H9 (cell line): ENCODE measurements at regions not wholly inside any gene's neighbourhood (a gene's known extent, or its start where the extent isn't known, plus 50 kb on each side); places are given as distances from the start of the nearest gene placed in this dataset.
A peak's percentile ranks its signal among the peaks of the same experiment; 100 is the strongest.

ENCODE experiments used
- DNase-seq: peaks from one replicate; pipeline ENCODE4 v3.0.0-alpha.2; 2017
- H2AFZ ChIP-seq: one replicate; pipeline ENCODE4 v1.6.1; 2013; ENCODE audit warnings: mild to moderate bottlenecking, low read length, control low read depth, moderate library complexity
- H2AK5ac ChIP-seq: 2 replicates; pipeline ENCODE4 v1.6.1; 2013; ENCODE audit warnings: low read length, control low read depth, mixed read lengths; ENCODE audit not compliant: insufficient read length
- H2BK120ac ChIP-seq: one replicate; pipeline ENCODE4 v1.6.1; 2013; ENCODE audit warnings: low read depth, mild to moderate bottlenecking, low read length, control low read depth, inconsistent platforms; ENCODE audit not compliant: poor library complexity, severe bottlenecking
- H2BK12ac ChIP-seq: 2 replicates; pipeline ENCODE4 v1.6.1; 2013; ENCODE audit warnings: low read length, control low read depth, mixed read lengths, low read depth; ENCODE audit not compliant: insufficient read length
- H2BK15ac ChIP-seq: 2 replicates; pipeline ENCODE4 v1.6.1; 2013; ENCODE audit warnings: low read depth, low read length, control low read depth
- H2BK20ac ChIP-seq: one replicate; pipeline ENCODE4 v1.6.1; 2013; ENCODE audit warnings: low read depth, mild to moderate bottlenecking, low read length, control low read depth, inconsistent platforms; ENCODE audit not compliant: poor library complexity, severe bottlenecking
- H2BK5ac ChIP-seq: 2 replicates; pipeline ENCODE4 v1.6.1; 2013; ENCODE audit warnings: low read length, control low read depth, mixed read lengths; ENCODE audit not compliant: insufficient read length
- H3K14ac ChIP-seq: 2 replicates; pipeline ENCODE4 v1.6.1; 2013; ENCODE audit warnings: low read length, control low read depth; ENCODE audit not compliant: insufficient read depth
- H3K18ac ChIP-seq: 2 replicates; pipeline ENCODE4 v1.6.1; 2013; ENCODE audit warnings: low read depth, mild to moderate bottlenecking, mixed read lengths, low read length, control low read depth; ENCODE audit not compliant: insufficient read length
- H3K23ac ChIP-seq: 2 replicates; pipeline ENCODE4 v1.6.1; 2013; ENCODE audit warnings: low read length, control low read depth, mixed read lengths, low read depth; ENCODE audit not compliant: insufficient read length
- H3K23me2 ChIP-seq: 2 replicates; pipeline ENCODE4 v1.6.1; 2013; ENCODE audit warnings: low read depth, mild to moderate bottlenecking, mixed read lengths, low read length, control low read depth; ENCODE audit not compliant: insufficient read length, poor library complexity, severe bottlenecking
- H3K27ac ChIP-seq: 2 replicates; pipeline ENCODE4 v1.5.1; 2013; ENCODE audit warnings: low read length, control low read depth, mixed read lengths, low read depth; ENCODE audit not compliant: insufficient read length
- H3K27me3 ChIP-seq: 2 replicates; pipeline ENCODE4 v1.6.1; 2013; ENCODE audit warnings: low read length, control low read depth, inconsistent platforms; ENCODE audit not compliant: insufficient read depth
- H3K4ac ChIP-seq: 2 replicates; pipeline ENCODE4 v1.6.1; 2013; ENCODE audit warnings: low read depth, mild to moderate bottlenecking, control low read depth, inconsistent platforms, low read length, moderate library complexity
- H3K4me1 ChIP-seq: 2 replicates; pipeline ENCODE4 v1.6.1; 2013; ENCODE audit warnings: low read length, control low read depth, inconsistent platforms; ENCODE audit not compliant: insufficient read depth
- H3K4me2 ChIP-seq: 2 replicates; pipeline ENCODE4 v1.6.1; 2013; ENCODE audit warnings: low read length, control low read depth, mixed read lengths; ENCODE audit not compliant: insufficient read length, insufficient read depth
- H3K56ac ChIP-seq: 2 replicates; pipeline ENCODE4 v1.6.1; 2013; ENCODE audit warnings: low read depth, mild to moderate bottlenecking, mixed read lengths, low read length, control low read depth; ENCODE audit not compliant: insufficient read length
- H3K79me1 ChIP-seq: 2 replicates; pipeline ENCODE4 v1.6.1; 2013; ENCODE audit warnings: low read depth, mild to moderate bottlenecking, moderate library complexity, low read length, control low read depth, inconsistent platforms; ENCODE audit not compliant: insufficient read depth, poor library complexity, severe bottlenecking
- H3K79me2 ChIP-seq: 2 replicates; pipeline ENCODE4 v1.6.1; 2013; ENCODE audit warnings: low read length, control low read depth, inconsistent platforms; ENCODE audit not compliant: insufficient read depth
- H3K9ac ChIP-seq: 2 replicates; pipeline ENCODE4 v1.6.1; 2013; ENCODE audit warnings: low read length, control low read depth, mixed read lengths; ENCODE audit not compliant: insufficient read length; ENCODE audit errors: extremely low read depth
- H3K9me3 ChIP-seq: one replicate; pipeline ENCODE4 v1.6.1; 2013; ENCODE audit warnings: low read depth, low read length, inconsistent platforms; ENCODE audit not compliant: control insufficient read depth
- H3T11ph ChIP-seq: one replicate; pipeline ENCODE4 v1.6.1; 2013; ENCODE audit warnings: mild to moderate bottlenecking, low read length, control low read depth, inconsistent platforms
- H4K20me1 ChIP-seq: one replicate; pipeline ENCODE4 v1.6.1; 2013; ENCODE audit not compliant: control insufficient read depth, insufficient read length, insufficient read depth
- H4K5ac ChIP-seq: 2 replicates; pipeline ENCODE4 v1.6.1; 2013; ENCODE audit warnings: low read depth, mild to moderate bottlenecking, mixed read lengths, low read length, control low read depth; ENCODE audit not compliant: insufficient read length
- H4K8ac ChIP-seq: replicated peaks from 2 replicates; pipeline ENCODE4 v1.6.1; 2013; ENCODE audit warnings: low read length, control low read depth, mixed read lengths, low read depth; ENCODE audit not compliant: insufficient read length
- H4K91ac ChIP-seq: 2 replicates; pipeline ENCODE4 v1.6.1; 2013; ENCODE audit warnings: low read depth, mild to moderate bottlenecking, moderate library complexity, mixed read lengths, low read length, control low read depth; ENCODE audit not compliant: insufficient read length
- H3K27ac Mint-ChIP-seq, 3 experiments: 2 replicates in 2 of 3; 3 replicates in 1 of 3; pipeline ENCODE4 v1.8.0; 2020 to 2021; ENCODE audit warnings: mixed read lengths in 3 of 3, mild to moderate bottlenecking in 1 of 3, moderate library complexity in 1 of 3
- H3K27me3 Mint-ChIP-seq: 2 replicates; pipeline ENCODE4 v1.8.0; 2021; ENCODE audit warnings: low read depth, mild to moderate bottlenecking, moderate library complexity, mixed read lengths
- H3K36me3 Mint-ChIP-seq, 3 experiments: 2 replicates in 2 of 3; 3 replicates in 1 of 3; pipeline ENCODE4 v1.8.0; 2020 to 2021; ENCODE audit warnings: low read depth in 3 of 3, mixed read lengths in 3 of 3; ENCODE audit not compliant: insufficient read depth in 1 of 3
- H3K4me1 Mint-ChIP-seq, 2 experiments: 2 replicates each; pipeline ENCODE4 v1.8.0; 2020; ENCODE audit warnings: mixed read lengths in 2 of 2
- H3K4me3 Mint-ChIP-seq, 2 experiments: 2 replicates in 1 of 2; 3 replicates in 1 of 2; pipeline ENCODE4 v1.8.0; 2020 to 2021; ENCODE audit warnings: mild to moderate bottlenecking in 2 of 2, mixed read lengths in 2 of 2, moderate library complexity in 1 of 2
- H3K9me3 Mint-ChIP-seq, 2 experiments: 2 replicates in 1 of 2; 3 replicates in 1 of 2; pipeline ENCODE4 v1.8.0; 2020; ENCODE audit warnings: mild to moderate bottlenecking in 2 of 2, mixed read lengths in 2 of 2, moderate library complexity in 1 of 2
- CTCF ChIP-seq: fragments of 200-600 bp; sonication (generic); conservative IDR thresholded peaks from 3 replicates; pipeline ENCODE4 v1.8.0; 2021; ENCODE audit warnings: antibody characterized with exemption, mild to moderate bottlenecking
- WGBS: extraction: QIAGEN DNeasy Blood & Tissue Kit; methylation state at CpG from one replicate; pipeline ENCODE4 v1.1.7; 2013; ENCODE audit warnings: missing lambda C conversion rate, low lambda C conversion rate, mixed read lengths; ENCODE audit not compliant: insufficient read length; ENCODE audit errors: extremely low coverage; 5-methylcytosine and 5-hydroxymethylcytosine counted together

DNA sequence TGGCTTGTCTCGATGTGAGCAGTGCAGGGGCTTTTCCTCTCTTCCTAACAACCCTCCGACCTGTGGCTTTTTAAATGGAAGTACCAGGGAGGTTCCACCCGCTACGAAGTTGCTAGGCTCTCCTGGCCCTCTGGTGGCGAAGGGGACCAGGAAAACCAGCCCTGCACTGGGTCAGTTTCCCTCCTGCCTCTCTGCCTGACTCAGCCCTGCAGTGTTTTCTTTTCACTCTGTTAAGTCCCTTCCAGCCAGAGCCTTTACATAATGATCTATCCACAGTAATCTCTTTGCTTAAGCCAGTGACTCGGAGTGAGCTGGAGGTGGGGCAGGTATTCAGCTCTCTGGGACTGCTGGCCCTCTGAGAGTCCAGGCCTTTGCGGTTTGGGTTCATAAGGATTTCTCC is 331.3 kb upstream of the EEF2KMT start:
- Histone ChIP-seq H3K79me2 (no peaks in the 10 kb centered on the region), H2AK5ac (no peak overlapping the region), H3K4ac (no peak overlapping the region), H3K23ac (no peak overlapping the region), H2AFZ (no peak overlapping the region), H4K20me1 (no peaks in the 10 kb centered on the region), H2BK120ac (no peak overlapping the region), H3K27ac (no peak overlapping the region), H3K9ac (no peak overlapping the region), H3K18ac (no peak overlapping the region), H3K27me3 (no peaks in the 10 kb centered on the region), H3K4me2 (no peak overlapping the region), H4K8ac (no peak overlapping the region), H2BK12ac (no peak overlapping the region), H3K4me1 (peaks cover 4% of the 10 kb centered on the region; the same call in 1 of the 2 replicates), H3K23me2 (no peaks in the 10 kb centered on the region), H4K91ac (no peak overlapping the region), H2BK15ac (no peak overlapping the region), H3K9me3 (no peaks in the 10 kb centered on the region), H2BK20ac (no peak overlapping the region), H3T11ph (no peak overlapping the region), H3K56ac (no peak overlapping the region), H4K5ac (no peak overlapping the region), H2BK5ac (no peak overlapping the region), H3K79me1 (no peaks in the 10 kb centered on the region), H3K14ac (no peak overlapping the region)
- peak overlapping the region in 2 of 3 experiments; percentile 60 to 77; a peak in 2 of 7 replicates for H3K27ac Mint-ChIP-seq
- H3K27me3 Mint-ChIP-seq = no peaks in the 10 kb centered on the region; the same call in 1 of the 2 replicates
- no peaks in the 10 kb centered on the region for H3K9me3 Mint-ChIP-seq
- peak; percentile 76 for DNase-seq
- H3K36me3 Mint-ChIP-seq = no peaks in the 10 kb centered on the region
- no CpG with 5 or more reads among the region's 7 CpGs for WGBS
- H3K4me3 Mint-ChIP-seq = no peak overlapping the region
- TF ChIP-seq CTCF = peak; percentile 80
- peaks cover 37 to 51% of the 10 kb centered on the region in 2 experiments for H3K4me1 Mint-ChIP-seq
